GM12892 (cell line): ENCODE measurements at regions not wholly inside any gene's neighbourhood (a gene's known extent, or its start where the extent isn't known, plus 50 kb on each side); places are given as distances from the start of the nearest gene placed in this dataset.

Experiments used
- POLR2A ChIP-seq: IDR thresholded peaks from 2 replicates; pipeline ENCODE4 v1.6.1; 2011; ENCODE audit warnings: low read depth, low read length, control low read depth
- POLR2AphosphoS5 ChIP-seq: IDR thresholded peaks from 2 replicates; pipeline ENCODE4 v1.6.1; 2011; ENCODE audit warnings: low read depth, low read length, control low read depth
- TAF1 ChIP-seq: IDR thresholded peaks from 2 replicates; pipeline ENCODE4 v1.6.1; 2011; ENCODE audit warnings: low read depth, mild to moderate bottlenecking, control low read depth, low read length, borderline replicate concordance

- TF ChIP-seq POLR2AphosphoS5, result no peak
- no peak for TF ChIP-seq POLR2A
- TF ChIP-seq TAF1, result no peak
These were observed 127.1 kb upstream of the DCAF8L1 start for GRCh38 chrX:28108186-28108945.
